Stimulated activated CD8-positive, alpha-beta memory T cell treated with anti-CD3 and anti-CD28 coated beads, Interleukin-4, amount 100 ng/mL, for 48 hours (primary cell): ENCODE measurements at regions not wholly inside any gene's neighbourhood (a gene's known extent, or its start where the extent isn't known, plus 50 kb on each side); places are given as distances from the start of the nearest gene placed in this dataset.

Source experiments
- DNase-seq: peaks from one replicate; pipeline ENCODE4 v3.0.0-alpha.2; 2020

DNA sequence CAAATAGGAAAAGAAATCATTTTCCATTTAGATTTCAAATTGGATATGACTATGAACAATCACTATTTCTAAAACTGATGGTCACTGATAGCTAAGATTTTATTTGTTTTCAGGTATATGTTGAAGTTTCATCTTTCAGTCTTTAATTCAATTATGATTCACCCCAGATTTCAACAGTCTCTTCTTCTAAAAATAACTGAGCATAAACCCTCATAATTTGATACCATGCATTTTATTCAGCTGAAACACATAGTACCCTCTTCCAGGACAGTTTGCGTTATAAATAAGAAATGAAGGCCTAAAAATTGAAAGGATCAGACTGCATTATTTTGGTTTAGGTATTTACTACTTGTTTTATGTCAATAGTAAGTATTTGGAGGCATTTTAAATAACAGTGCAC lies 428.5 kb upstream of the NBEA start:
- no peak for DNase-seq

DNA sequence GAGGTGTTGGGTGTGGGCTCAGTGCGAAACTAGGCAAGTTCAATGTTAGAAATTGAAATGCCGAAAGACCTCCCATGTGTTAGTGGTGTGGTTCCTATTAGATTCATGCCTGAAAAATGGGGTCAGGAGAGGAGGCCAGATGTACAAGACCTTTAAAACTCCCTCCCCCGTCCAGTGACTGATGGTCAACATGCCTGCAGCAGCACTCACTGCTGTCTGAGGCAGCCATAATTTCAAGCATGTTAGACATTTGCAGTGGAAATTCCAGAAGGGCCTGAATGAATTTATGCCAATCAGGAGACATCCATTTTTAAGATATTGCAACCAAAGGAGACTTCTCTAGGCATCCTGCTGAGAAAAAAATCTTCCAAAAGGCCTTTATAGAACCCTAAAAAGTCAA lies 426.9 kb upstream of the NBEA start:
- DNase-seq, result no peak

DNA sequence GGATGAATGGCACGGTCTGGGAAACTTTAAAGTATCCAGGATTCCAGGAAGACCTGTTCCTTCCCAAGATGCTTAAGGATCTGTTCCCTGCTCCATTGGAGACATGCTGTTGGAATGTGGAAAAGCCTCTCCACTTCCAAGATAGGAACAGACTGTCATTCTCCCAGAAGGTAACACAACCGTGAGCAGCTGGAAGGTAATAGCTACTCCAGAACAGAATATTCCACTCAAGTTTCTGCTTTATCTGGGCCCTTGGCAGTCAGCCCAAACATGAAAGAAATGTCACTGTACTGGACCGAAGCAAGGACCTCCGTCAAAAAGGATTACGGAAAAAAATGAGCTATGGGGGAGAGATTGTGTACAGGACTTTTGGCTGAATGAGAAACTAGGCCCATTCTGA lies 420.9 kb upstream of the NBEA start:
- DNase-seq, result no peak

DNA sequence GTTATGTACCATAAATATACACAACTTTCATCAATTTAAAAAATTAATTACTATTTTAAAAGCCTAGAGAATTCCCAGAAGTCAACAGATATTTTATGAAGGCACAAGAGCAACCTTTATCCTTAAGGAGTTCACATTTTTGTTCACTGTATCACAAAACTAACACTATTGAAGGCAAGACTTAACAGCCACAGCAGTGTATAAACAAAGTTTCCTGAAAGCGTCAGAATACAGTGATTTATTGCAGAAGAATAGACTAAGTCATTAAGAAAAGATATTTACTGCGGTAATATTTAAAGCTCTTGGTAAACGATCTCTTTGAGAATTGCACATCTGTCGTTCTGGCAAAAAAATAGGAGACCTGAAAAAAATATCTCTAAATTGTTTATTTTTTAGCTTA lies 419.3 kb upstream of the NBEA start:
- no peak for DNase-seq

DNA sequence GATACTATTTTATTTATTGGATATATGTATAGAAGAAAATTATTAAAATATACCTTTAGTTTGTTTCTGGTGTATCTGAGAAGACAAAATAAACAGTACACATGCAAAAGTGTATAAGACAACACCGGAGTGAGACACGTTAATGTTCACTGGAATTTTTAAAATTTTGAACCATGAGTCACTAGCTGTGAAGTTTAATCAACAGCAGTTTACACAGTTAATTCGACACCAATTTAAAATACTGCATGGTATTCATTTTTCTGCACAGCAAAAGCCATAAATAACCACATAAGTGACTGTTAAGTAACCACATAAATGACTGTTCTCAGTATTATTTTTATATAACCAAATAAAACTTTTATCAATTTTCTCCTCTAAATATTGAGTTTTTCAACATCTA lies 418.7 kb upstream of the NBEA start:
- no peak for DNase-seq

DNA sequence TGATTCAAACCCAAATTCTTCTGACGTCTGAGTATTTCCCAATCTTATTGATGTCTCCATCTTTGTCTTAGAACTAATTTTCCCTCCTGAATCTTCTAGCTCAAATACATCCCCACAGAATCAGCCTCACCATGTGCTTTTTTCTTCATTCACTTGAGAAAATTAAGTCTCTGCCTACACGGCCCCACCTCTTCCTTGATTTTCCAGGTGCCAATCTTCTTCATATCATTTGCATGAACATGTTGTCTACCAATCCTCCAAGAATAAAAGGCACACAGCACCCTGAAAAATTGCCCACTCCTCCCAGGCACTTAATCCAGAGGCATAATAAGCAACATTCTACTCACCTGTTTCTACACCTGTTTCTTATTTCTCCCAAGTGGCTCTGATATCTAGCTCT lies 408.1 kb upstream of the NBEA start:
- no peak for DNase-seq

DNA sequence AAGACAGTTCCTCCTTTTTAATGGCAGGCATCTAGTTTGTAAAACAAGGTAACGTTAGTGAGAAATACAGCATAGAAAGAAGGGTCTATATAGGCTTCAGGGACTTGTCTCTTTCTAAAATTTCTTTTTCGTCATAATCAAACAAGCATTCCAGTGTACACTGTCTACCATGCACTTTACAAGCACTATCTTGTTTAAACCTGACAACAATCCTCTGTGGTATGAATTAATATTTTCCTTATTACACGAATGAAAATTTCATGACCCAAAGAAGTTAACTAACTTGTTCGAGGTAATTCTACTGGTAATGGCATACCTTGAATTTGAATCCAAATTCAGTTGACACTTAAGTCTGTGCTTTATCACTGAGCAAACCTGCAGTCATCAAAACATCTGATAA lies 399.7 kb upstream of the NBEA start:
- no peak for DNase-seq

DNA sequence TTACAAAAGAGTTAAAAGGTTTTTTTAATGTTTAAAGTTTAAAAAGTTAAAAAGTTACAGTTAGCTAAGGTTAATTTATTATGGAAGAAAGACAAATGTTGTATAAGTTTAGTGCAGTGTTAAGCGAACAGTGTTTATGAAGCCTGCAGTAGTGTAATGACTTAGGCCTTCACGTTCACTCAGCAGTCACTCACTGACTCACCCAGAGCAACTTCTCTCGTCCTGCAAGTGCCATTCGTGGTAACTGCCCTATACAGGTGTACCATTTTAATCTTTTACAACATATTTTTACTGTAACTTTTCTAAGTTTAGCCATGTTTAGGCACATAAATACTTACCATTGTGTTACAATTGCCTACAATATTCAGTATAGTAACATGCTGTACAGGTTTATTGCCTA lies 398.2 kb upstream of the NBEA start:
- DNase-seq, result no peak

DNA sequence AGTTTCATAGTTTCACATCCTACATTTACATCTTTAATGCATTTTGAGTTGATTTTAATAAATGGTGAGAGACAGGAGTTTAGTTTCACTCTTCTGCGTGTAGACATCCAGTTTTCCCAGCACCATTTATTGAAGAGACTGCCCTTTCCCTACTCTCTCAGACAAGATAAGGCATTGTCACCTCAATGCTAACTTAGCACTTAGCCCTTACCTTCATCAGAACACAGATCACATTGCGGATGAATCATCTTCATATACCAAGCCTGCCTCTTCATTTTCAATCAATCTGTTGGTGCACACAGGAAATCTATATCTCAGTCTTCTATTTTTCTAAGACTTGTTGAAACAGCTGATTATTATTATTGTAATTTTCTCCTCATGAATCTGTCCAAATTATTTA lies 396.6 kb upstream of the NBEA start:
- no peak for DNase-seq

DNA sequence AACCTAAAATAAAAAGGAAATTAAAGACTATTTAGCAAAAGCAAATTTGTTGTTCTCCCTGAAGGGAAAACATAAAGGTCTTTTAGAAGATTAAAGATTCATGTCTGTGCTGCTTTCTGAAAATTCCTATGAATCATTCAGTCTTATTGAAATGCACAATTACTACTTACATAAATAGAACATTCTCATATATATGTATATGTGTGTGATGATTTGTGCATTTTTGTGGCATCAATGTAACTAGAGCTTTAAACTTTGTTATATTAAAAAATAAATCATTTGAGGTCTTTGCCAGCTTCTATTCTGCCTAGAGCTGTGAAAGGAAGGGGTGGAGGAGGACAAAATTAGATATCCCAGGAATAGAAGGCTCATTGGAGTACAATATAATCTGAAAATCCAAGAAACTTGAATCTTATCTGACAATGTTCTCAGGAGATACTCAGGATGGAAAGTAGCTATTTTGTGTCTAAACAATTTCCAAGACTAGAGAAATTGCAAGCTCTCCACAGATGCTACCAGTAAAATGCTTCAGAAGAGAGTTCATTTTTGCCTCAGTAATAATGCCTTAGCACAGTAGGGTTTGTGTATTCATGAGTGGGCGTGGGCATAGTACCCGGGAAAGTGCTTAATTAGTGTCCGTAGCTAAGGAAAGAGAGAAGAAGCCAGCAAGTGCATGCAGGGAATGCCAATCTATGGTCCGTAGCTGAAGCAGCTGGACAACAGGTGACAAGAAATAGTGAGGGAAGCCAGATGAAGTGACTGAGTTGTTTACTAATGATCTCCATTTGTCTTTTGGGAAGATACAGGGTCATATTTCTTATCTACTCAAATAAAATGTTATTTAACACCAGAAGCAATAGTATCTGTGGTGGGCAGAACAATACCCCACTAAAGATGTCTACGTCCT lies 395.5 kb upstream of the NBEA start:
- DNase-seq, result no peak

DNA sequence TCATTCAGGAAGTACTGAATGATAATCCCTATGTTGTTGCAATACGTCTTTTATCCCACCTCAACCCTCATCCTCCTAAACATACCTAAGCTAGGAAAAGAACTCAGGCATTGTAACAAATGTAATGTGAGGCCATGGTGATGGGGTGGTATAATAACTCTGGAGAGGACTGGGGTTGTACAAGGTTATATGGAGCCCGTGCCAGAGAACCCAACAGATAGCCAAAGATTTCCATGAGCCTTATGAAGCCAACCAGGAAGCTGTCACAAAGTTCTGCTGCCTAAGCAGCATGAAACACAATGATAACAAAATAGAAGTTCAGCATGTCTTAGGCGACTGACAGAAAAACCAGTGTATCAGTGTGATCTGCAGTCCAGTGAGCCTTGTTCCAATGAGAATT lies 394.1 kb upstream of the NBEA start:
- DNase-seq, result no peak

DNA sequence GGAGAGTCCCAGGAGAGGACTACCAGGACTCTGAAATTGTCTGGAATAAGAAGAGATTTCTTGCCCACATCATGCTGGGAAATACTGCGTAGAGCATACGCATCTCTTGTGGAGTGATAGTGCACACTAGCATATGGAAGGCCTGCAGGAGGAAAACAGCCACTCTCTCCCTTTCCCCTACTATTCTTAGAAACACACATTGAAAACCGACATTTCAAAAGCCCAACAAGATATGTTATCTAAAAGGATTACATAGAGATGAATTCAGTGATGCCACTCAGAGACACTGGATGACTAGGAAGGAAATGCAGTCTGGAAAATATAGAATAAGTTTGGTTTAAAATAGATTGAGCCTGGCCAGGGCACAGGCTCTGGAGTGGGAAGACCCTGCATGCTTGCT lies 388.7 kb upstream of the NBEA start:
- DNase-seq, result no peak

DNA sequence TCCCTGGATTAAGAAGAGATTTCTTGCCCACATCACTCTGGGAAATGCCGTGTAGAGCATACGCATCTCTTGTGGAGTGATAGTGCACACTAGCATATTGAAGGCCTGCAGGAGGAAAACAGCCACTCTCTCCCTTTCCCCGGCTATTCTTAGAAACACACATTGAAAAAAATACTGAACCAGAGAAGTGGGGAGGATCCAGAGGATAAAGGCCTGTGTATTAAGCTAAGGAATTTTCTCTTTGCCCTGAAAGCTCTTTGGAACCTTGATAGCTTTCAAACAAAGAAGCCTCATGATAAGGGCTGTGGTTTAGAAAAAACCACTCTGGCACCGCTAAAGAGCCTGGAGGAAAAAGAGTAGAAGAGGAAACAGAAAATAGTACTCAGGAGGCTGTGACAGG lies 386.1 kb upstream of the NBEA start:
- no peak for DNase-seq

DNA sequence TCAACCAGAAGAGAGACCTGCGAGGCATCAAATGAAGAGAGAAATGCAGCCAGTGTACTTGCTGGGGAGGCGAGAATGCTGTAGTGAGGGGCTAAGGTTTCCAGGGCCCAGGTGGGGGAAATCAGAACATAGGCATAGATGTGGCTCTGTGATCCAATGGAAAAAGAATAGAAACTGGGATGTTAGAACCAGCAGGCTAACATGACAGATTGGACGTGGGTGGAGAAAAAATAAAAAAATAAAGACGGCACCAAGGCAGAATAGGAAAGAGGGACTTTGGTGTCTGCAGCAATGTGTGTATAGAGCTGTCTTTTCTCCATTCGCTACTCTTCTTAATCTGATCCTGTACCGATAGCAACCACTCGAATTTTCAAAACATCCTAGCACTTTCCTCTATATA lies 381.0 kb upstream of the NBEA start:
- no peak for DNase-seq

DNA sequence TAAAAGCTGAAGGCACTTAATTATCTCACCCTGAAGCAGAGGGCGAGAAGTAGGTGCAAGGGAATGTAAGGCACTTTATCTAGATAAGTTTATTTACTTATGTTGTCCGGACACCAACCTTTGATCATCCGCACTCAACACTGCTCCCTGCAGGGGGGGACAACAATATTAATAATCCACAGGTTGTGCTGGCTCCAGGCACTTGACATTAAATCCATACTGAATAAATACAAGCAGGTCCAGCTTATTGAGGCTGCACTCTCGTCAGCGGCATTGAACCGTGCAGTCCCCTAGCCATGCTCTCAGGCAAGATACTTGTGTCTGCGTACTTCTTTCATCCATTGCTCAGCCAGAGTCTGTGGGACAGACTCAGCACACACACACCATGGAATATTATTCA lies 374.5 kb upstream of the NBEA start:
- no peak for DNase-seq

DNA sequence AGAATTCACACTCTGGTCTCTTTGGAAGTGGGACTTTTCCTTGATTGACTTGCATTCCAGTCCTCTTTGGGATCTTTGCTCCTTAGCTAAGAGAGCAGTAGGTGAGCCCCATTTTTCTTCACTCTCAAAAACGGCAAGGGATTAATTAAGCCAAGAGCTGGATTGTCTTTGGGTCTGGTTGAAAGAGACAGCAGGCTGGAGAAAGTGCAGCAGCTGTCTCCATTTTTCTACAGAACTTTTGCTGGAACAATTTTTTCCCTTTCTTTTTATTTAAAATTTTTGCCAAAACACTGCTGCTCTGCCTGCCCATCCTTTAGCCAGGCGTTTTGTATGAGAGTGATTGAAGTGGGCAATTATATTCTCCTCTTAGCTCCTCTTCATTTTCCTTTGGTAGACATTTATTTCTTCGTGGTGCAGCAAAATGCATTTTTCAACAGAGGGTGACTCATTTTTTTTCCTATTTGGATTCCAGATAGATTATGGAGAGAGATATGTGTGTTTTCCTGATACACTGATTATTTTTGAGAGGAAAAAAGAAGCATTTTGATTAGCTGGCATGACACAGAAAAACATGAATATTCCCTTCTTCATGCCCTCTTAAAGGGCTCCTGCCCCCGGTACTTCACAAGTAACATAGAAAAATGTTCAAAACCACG lies 371.2 kb upstream of the NBEA start:
- DNase-seq, result no peak

DNA sequence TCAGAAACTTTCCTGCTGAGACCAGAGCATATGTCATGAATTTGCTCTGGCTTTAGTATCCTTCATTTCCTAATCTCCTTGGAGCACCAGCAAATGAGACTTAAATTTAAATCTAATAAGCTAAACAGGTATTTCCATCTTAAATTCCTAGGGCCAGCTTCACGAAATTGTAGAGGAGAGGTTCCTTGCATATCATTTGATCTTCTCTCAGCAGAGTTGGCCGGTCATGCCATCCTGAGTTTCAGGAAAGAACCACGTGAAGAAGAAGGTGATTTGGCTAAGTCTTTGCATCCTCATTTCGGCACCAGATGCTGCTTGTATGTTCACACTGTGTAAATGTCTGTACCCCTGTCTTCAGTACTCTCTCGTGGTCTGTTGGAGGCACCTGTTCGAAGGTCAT lies 370.4 kb upstream of the NBEA start:
- no peak for DNase-seq

DNA sequence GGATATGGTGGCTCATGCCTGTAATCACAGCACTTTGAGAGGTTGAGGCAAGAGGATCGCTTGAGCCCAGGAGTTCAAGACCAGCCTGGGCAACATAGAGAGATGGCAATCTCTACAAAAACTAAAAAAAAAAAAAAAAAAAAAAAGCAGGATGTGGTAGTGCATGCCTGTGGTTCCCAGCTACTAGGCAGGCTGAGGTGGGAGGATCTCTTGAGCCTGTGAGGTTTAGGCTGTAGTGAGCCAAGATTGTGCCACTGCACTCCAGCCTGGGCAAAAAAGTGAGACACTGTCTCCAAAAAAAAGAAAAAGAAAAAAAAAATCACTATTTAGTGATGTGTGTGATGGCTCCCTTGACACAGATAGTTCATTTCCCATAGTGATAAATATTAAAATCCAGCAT lies 365.0 kb upstream of the NBEA start:
- no peak for DNase-seq

DNA sequence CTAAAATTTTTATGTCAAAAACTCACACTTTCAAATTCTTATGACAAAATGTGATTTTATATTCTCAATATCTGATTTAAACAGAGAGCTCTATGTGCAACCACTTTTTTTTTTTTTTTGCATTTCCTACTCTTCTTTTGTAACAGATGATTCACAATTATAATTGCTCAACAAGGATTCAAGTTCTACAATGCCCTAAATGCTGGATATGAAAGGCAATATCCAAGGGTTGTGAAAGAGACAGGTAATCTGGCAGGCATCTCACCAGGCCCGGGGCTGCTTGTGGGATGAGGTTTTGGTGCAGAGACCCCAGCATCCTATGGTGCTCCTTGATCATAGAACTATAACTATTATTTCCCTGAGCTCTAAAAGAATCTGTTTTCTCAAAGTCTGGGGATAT lies 363.6 kb upstream of the NBEA start:
- no peak for DNase-seq

DNA sequence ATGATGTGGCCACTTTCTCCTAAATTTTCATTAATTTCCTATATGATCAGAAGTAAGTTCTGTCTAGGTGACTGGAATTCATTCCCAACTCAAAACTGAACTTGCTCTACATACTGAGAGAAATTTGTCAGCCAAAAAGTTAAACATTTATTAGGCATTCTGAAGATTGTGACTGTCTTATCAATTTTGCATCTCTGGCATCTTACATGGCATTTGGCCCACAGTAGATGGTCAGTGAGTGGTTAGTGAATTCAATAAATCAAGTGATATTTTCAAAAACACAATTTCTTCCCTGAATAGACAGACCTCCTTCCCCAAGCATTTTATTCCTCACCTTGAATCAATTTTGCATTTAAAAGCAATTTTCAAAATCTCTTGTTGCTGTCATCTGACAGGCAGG lies 363.2 kb upstream of the NBEA start:
- no peak for DNase-seq

DNA sequence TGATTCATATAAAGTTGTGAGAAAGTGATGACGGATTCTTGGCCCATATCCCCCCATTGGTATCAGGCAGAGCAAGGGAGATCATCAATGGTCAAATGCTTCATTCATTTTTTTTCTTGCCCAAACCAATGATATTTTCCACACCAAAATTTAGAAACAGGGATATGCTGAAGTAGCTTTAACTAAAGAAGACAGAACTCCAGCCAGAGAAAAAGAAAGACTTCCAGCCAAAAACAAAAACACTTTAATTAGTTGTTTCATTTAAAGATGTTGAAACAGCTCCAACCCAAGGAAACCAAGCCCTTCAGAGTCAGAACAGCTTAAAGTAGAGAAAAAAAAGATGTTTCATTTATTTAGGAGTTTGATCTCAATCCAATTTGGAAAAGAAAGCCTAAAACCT lies 358.9 kb upstream of the NBEA start:
- DNase-seq, result no peak

DNA sequence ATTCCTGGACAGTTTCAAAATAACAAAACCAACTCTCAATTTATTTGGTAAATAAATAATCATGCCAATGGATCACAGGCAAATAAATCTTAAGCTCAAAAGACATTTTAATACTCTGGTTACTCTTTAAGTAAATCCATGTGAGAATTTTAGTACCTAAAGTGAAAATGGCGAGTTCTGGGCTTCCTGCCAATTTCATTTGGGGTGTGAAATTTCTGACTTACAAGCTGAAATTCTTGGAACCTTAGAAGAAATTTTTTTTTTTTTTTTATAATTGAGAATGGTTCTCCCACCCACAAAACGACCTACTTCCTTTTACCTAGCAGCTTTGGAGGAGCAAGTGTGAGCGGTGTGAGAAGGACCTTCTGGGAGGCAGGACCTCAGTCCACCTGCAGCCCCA lies 354.5 kb upstream of the NBEA start:
- DNase-seq, result no peak

DNA sequence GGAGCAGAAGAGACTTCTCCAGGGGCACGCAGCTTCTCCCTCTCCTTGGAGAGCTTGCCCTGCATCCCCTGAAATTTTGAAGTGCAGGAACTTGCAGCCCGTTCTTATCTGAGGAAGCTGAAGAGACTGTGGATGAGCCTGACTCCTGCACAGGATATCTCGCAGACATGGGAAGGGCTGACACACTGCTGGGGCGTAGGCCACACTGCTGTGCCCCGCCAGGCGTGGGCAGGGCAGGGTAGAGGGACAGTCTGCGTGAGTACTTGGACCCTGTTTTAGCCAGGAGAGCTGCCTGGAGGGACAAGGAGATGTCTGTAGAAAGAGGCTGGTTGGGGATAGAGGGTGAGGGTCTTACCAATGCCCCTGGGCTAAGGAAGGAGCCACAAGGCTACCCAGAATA lies 353.7 kb upstream of the NBEA start:
- no peak for DNase-seq

DNA sequence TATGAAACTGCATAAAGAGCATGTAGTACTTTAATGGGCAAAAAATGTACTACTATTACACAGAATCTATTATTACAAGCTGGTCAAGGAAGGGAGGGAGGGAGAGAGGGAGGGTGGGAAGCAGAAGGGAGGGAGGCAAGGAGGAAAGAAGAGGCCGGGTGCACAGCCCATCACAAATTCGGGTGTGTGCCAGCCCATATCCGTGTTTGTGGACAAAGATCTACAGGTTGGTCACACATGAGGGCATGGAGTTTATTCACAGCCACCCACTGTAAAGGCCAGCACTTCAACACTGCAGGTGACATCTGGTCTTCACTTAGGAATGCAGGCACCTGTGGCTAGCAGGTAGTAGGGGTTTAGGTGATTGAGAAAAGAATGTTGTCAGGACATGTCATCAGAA lies 352.5 kb upstream of the NBEA start:
- no peak for DNase-seq

DNA sequence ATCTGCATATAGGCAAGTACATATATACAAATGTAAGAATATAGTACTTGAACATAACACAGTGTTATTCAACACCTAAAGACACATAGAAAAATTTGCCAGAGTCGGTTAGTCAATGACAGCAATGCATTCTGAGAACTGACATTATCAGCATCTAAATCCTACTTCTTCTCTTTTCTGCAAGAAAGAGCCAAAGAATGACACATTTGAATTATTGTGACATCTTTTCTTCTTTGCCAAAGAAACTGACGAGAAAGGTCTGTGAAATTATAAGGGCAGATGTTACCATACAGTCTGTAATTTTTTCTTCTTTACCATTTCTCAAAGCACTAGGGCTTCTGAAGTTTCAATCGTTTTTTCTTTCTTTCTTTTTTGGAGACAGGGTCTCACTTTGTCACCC lies 350.9 kb upstream of the NBEA start:
- DNase-seq, result no peak
